ENCODE measurements at regions not wholly inside any gene's neighbourhood (a gene's known extent, or its start where the extent isn't known, plus 50 kb on each side); places are given as distances from the start of the nearest gene placed in this dataset.
"Not testable (repeated sequence)": the region's sequence is repeated elsewhere in the genome, so short reads cannot be mapped to it uniquely, and the experiment has no call there.

GRCh38 chr1:232145768-232146167 lies 484.2 kb downstream of the SIPA1L2 start:
- intact Hi-C loops (cut with micrococcal nuclease), result no loop called here

GRCh38 chr1:232144696-232145230 lies 485.2 kb downstream of the SIPA1L2 start:
- intact Hi-C loops (cut with micrococcal nuclease), result no loop called here

- intact Hi-C loops (cut with micrococcal nuclease), result no loop called here
Measured at GRCh38 chr1:232143315-232143886, 486.5 kb downstream of the SIPA1L2 start.

GRCh38 chr1:232142403-232143314 lies 487.3 kb downstream of the SIPA1L2 start:
- intact Hi-C loops (cut with micrococcal nuclease), result no loop called here

GRCh38 chr1:232141167-232141448 lies 488.8 kb downstream of the SIPA1L2 start:
- intact Hi-C loops (cut with micrococcal nuclease), result not testable (repeated sequence)

- intact Hi-C loops (cut with micrococcal nuclease), result no loop called here
Measured at GRCh38 chr1:232140419-232141166, 489.3 kb downstream of the SIPA1L2 start.

GRCh38 chr1:232139444-232139843 lies 490.5 kb downstream of the SIPA1L2 start:
- intact Hi-C loops (cut with micrococcal nuclease), result no loop called here

- intact Hi-C loops (cut with micrococcal nuclease), result no loop called here
Measured at GRCh38 chr1:232138044-232138443, 491.9 kb downstream of the SIPA1L2 start.

GRCh38 chr1:232137066-232137465 lies 492.9 kb downstream of the SIPA1L2 start:
- intact Hi-C loops (cut with micrococcal nuclease), result no loop called here

- intact Hi-C loops (cut with micrococcal nuclease), result no loop called here
Measured at GRCh38 chr1:232136136-232136535, 493.8 kb downstream of the SIPA1L2 start.

GRCh38 chr1:232134365-232134764 lies 495.6 kb downstream of the SIPA1L2 start:
- intact Hi-C loops (cut with micrococcal nuclease), result no loop called here

- intact Hi-C loops (cut with micrococcal nuclease), result no loop called here
Measured at GRCh38 chr1:232132572-232132971, 497.4 kb downstream of the SIPA1L2 start.

- intact Hi-C loops (cut with micrococcal nuclease), result no loop called here
Measured at GRCh38 chr1:232131715-232132391, 498.1 kb downstream of the SIPA1L2 start.

- intact Hi-C loops (cut with micrococcal nuclease), result no loop called here
Measured at GRCh38 chr1:232130815-232131480, 499.0 kb downstream of the SIPA1L2 start.

- intact Hi-C loops (cut with micrococcal nuclease), result no loop called here
Measured at GRCh38 chr1:232127190-232127589, 500.6 kb downstream of the DISC1 start.

- intact Hi-C loops (cut with micrococcal nuclease), result no loop called here
Measured at GRCh38 chr1:232123775-232124659, 497.4 kb downstream of the DISC1 start.

GRCh38 chr1:232117903-232118302 lies 491.3 kb downstream of the DISC1 start:
- intact Hi-C loops (cut with micrococcal nuclease), result loop anchor here (10.0 kb wide), 1 partner anchor 253 kb away; no protein-coding TSS in a partner anchor

GRCh38 chr1:232114985-232115384 lies 488.4 kb downstream of the DISC1 start:
- intact Hi-C loops (cut with micrococcal nuclease), result loop anchor here (10.0 kb wide), 1 partner anchor 250 kb away; no protein-coding TSS in a partner anchor

- intact Hi-C loops (cut with micrococcal nuclease), result loop anchor here (10.0 kb wide), 1 partner anchor 247 kb away; no protein-coding TSS in a partner anchor
Measured at GRCh38 chr1:232112076-232112475, 485.5 kb downstream of the DISC1 start.

- intact Hi-C loops (cut with micrococcal nuclease), result loop anchor here (10.0 kb wide), 1 partner anchor 247 kb away; no protein-coding TSS in a partner anchor
Measured at GRCh38 chr1:232111611-232112010, 485.0 kb downstream of the DISC1 start.
